ENCODE measurements at regions not wholly inside any gene's neighbourhood (a gene's known extent, or its start where the extent isn't known, plus 50 kb on each side); places are given as distances from the start of the nearest gene placed in this dataset.

DNA sequence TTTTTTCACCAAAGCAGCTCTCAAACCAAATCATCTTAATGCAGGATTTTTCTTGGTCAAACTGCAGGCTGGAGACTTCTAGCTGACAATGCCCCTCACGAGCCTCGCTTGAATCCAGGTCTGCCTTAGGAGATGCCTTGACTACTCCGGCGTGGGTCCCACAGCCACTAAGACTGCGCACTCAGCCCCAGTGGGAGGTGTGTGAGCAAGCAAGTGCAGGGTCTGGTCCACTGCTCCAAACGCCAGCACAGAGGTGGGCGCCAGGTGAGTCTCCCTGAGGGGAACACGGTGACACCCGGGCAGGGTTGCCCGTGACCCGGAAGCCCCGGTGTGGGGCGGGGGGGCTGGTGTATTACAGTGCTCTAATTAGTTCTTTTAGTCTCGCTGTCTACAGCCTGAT lies 838.3 kb downstream of the NLGN4X start:
- no peak for TF ChIP-seq CTCF (IDR thresholded peaks at IDR 0.05; ENCODE audit: low read depth, low read length, missing control alignments)
- no peak overlapping the region for H3K4me3 ChIP-seq (ENCODE audit: low read depth, low read length)
- no peak for DNase-seq (ENCODE audit: low read depth)

DNA sequence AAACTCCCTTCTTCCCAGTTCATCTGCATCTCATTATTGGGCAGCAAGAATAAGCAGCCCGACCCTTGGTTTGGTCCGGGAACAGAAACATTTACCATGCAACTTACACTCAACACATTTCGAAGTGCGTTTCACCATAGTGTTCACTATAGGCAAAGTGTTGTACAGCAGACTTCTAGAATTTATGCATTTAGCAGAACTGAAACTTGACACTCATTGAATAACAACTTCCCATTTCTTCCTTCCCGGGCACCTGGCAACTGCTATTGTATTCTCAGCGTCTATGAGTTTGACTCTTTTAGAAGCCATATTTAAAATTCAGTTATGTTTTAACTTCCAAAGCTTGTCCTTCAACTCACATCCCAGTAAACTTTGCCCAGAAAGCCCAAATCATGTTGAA lies 840.6 kb downstream of the NLGN4X start:
- TF ChIP-seq CTCF (IDR thresholded peaks at IDR 0.05; ENCODE audit: low read depth, low read length, missing control alignments), result no peak
- H3K4me3 ChIP-seq (ENCODE audit: low read depth, low read length), result no peak overlapping the region
- no peak for DNase-seq (ENCODE audit: low read depth)

GRCh38 chrX:5380426-5380825 lies 848.2 kb downstream of the NLGN4X start:
- DNase-seq (ENCODE audit: low read depth), result no peak
- TF ChIP-seq CTCF (IDR thresholded peaks at IDR 0.05; ENCODE audit: low read depth, low read length, missing control alignments), result no peak
- H3K4me3 ChIP-seq (ENCODE audit: low read depth, low read length), result no peak overlapping the region

DNA sequence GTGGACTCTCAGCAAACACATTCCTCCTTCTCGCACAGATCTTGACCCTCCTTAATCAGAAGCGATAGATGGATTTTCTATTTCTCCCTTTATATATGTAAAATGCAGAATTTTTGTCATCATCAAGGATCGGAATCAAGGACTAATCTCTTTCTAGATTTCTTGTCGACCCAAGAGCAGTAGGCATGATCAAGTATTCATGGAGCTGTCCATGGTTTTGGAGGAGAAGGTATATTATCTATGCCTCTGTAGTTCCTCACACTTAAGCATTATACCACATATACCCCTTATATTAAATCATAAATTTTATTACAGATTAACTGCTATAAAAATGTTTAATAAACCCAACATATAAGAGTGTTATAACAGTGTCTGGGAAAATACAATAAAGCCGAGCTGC lies 886.8 kb downstream of the NLGN4X start:
- no peak overlapping the region for H3K4me3 ChIP-seq (ENCODE audit: low read depth, low read length)
- TF ChIP-seq CTCF (IDR thresholded peaks at IDR 0.05; ENCODE audit: low read depth, low read length, missing control alignments), result no peak
- DNase-seq (ENCODE audit: low read depth), result no peak

- H3K4me3 ChIP-seq (ENCODE audit: low read depth, low read length), result no peak overlapping the region
- no peak for TF ChIP-seq CTCF (IDR thresholded peaks at IDR 0.05; ENCODE audit: low read depth, low read length, missing control alignments)
- no peak for DNase-seq (ENCODE audit: low read depth)
Observed at GRCh38 chrX:5337160-5337559, 891.5 kb downstream of the NLGN4X start.

DNA sequence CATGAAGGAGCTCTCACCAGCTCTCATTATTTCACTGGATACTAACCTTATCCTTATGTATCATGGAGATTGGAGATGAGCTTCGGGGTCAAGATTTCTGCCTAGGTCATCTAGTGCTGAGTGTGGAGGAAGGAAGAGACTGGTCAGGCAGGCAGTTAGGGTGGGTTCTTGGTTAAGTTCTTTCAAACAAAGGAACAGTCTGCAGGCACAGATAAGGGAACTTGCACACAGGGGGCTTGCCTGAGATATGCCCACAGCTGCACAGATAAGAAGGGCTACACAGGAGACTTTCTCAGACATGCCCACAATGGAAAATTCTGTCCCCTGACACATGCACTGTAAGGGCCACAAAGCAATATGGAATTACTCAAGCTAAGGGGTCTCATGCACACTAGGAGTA lies 904.1 kb downstream of the NLGN4X start:
- TF ChIP-seq CTCF (IDR thresholded peaks at IDR 0.05; ENCODE audit: low read depth, low read length, missing control alignments), result no peak
- DNase-seq (ENCODE audit: low read depth), result no peak
- no peak overlapping the region for H3K4me3 ChIP-seq (ENCODE audit: low read depth, low read length)

- H3K4me3 ChIP-seq (ENCODE audit: low read depth, low read length), result no peak overlapping the region
- TF ChIP-seq CTCF (IDR thresholded peaks at IDR 0.05; ENCODE audit: low read depth, low read length, missing control alignments), result no peak
- DNase-seq (ENCODE audit: low read depth), result no peak
Observed at GRCh38 chrX:5314148-5314547, 914.5 kb downstream of the NLGN4X start.

All from GM12864 (cell line).